ENCODE measurements at regions not wholly inside any gene's neighbourhood (a gene's known extent, or its start where the extent isn't known, plus 50 kb on each side); places are given as distances from the start of the nearest gene placed in this dataset.

DNA sequence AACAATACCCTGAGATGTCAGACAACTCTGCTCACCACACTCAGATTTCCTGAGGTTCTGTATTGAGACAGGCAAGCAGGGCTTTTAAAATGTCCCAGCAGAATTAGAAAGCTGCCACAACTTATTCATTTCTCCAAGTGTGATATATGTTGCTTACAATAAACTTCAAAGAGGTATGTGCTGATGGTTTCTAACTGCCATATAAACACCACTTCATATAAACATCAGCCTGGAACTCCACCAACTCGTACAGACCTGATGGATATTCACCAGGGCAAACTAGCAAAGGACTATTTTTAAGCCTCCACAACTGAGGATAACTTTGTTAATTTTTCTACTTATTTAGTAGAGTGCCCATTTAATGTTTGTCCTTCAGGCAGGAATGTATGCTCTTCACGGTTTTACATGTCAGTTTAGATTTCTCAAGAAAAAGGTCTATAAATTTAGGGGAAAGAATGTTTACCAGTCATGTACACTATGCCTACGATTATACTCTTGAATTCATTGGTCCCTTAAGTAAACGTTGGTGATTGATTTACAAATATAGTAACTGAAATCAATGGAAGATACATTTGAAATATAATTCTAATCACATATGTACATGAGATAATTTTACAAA, 109.6 kb upstream of the ABI3BP start:
- Histone ChIP-seq H2BK20ac (ENCODE audit: low read depth, low read length) (no peak overlapping the region), H2AFZ (replicated peaks; ENCODE audit: low read length, poor library complexity) (no peak overlapping the region), H3K9me1 (ENCODE audit: insufficient read depth, low read length) (0 out of 2 replicates have a peak, but pooled peaks cover 5% of the 10 kb centered on the region), H3K4me1 (ENCODE audit: control insufficient read depth, insufficient read depth, low read length) (no peaks in the 10 kb centered on the region), H4K20me1 (ENCODE audit: insufficient read depth, low read length) (no peaks in the 10 kb centered on the region), H4K8ac (ENCODE audit: low read depth in 2 of 2, low read length in 2 of 2) (no peak overlapping the region), H2AK9ac (replicated peaks; ENCODE audit: low read depth, low read length, poor library complexity) (no peak overlapping the region), H4K5ac (ENCODE audit: low read depth, low read length) (no peak overlapping the region), H2BK5ac (ENCODE audit: low read depth, low read length, poor library complexity, severe bottlenecking) (no peak overlapping the region), H3K9ac (ENCODE audit: low read depth, low read length) (no peak overlapping the region), H3K36me3 (ENCODE audit: control insufficient read depth, insufficient read depth, low read length) (no peaks in the 10 kb centered on the region), H3K27me3 (ENCODE audit: control insufficient read depth, insufficient read depth, low read length) (no peaks in the 10 kb centered on the region), H3K9me3 (ENCODE audit: control insufficient read depth, insufficient read depth, low read length) (no peaks in the 10 kb centered on the region; the same call in 1 of the 2 replicates), H3K56ac (ENCODE audit: extremely low read depth, insufficient read depth, low read length) (no peak overlapping the region), H3K27ac (ENCODE audit: insufficient read depth, low read length) (no peak overlapping the region), H4K91ac (ENCODE audit: insufficient read depth, low read depth, low read length) (no peak overlapping the region), H2AK5ac (ENCODE audit: low read depth, low read length) (no peak overlapping the region), H3K4me3 (ENCODE audit: insufficient read depth, low read depth, low read length) (no peak overlapping the region), H3K18ac (ENCODE audit: low read depth, low read length) (no peak overlapping the region), H3K79me1 (ENCODE audit: low read depth in 1 of 2, low read length in 2 of 2) (no peaks in the 10 kb centered on the region), H3K14ac (replicated peaks; ENCODE audit: low read depth, low read length) (no peak overlapping the region), H2BK120ac (ENCODE audit: low read depth, low read length) (no peak overlapping the region), H2BK15ac (ENCODE audit: low read depth, low read length) (no peak overlapping the region), H3K4ac (ENCODE audit: low read depth, low read length) (no peak overlapping the region), H3K4me2 (ENCODE audit: low read depth, low read length) (0 out of 2 replicates have a peak overlapping the region, but pooled peaks have one; percentile 46), H3K23ac (ENCODE audit: low read depth, low read length) (no peak overlapping the region)
- in situ Hi-C loops (cut with MboI; ENCODE audit: low sequenced_read_pairs) = no loop called here
- no TSS peak for BruUV-seq (replicated peaks)
- DNase-seq (peak; percentile 59), ATAC-seq (ENCODE audit: low read depth) (peak; percentile 59)
- intact Hi-C loops (cut with micrococcal nuclease) = no loop called here
- dilution Hi-C loops (cut with HindIII; ENCODE audit: low sequenced_read_pairs, unreplicated experiment) = no loop called here
- ChIA-PET POLR2A (ENCODE audit: unreplicated experiment) (no interaction called here), CTCF (no interaction called here)
- WGBS, 2 experiments (ENCODE audit: extremely low coverage in 2 of 2, insufficient read length in 1 of 2) = no CpG with 5 or more reads among the region's 4 CpGs
- no peak for TF ChIP-seq MAFK (IDR thresholded peaks at IDR 0.05; ENCODE audit: low read depth, low read length)
- TF ChIP-seq RCOR1 (IDR thresholded peaks at IDR 0.05; ENCODE audit: insufficient replicate concordance, low read length) = no peak
- TF ChIP-seq, protein P1, sequence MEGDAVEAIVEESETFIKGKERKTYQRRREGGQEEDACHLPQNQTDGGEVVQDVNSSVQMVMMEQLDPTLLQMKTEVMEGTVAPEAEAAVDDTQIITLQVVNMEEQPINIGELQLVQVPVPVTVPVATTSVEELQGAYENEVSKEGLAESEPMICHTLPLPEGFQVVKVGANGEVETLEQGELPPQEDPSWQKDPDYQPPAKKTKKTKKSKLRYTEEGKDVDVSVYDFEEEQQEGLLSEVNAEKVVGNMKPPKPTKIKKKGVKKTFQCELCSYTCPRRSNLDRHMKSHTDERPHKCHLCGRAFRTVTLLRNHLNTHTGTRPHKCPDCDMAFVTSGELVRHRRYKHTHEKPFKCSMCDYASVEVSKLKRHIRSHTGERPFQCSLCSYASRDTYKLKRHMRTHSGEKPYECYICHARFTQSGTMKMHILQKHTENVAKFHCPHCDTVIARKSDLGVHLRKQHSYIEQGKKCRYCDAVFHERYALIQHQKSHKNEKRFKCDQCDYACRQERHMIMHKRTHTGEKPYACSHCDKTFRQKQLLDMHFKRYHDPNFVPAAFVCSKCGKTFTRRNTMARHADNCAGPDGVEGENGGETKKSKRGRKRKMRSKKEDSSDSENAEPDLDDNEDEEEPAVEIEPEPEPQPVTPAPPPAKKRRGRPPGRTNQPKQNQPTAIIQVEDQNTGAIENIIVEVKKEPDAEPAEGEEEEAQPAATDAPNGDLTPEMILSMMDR (conservative IDR thresholded peaks at IDR 0.05; ENCODE audit: low read depth, low read length) = no peak
- no peak for TF ChIP-seq CHD1 (IDR thresholded peaks at IDR 0.05; ENCODE audit: low read depth, low read length)
- TF ChIP-seq SMC3 (IDR thresholded peaks at IDR 0.05; ENCODE audit: low read depth, low read length) = no peak
- TF ChIP-seq POLR2A (IDR thresholded peaks at IDR 0.05; ENCODE audit: low read depth, low read length) = no peak
- TF ChIP-seq RAD21 (IDR thresholded peaks at IDR 0.05; ENCODE audit: low read length) = no peak
- TF ChIP-seq NFE2L2 (IDR thresholded peaks at IDR 0.05; ENCODE audit: low read depth, low read length) = no peak
- TF ChIP-seq FOS (IDR thresholded peaks at IDR 0.05; ENCODE audit: low read depth, low read length) = no peak
- TF ChIP-seq USF2 (IDR thresholded peaks at IDR 0.05; ENCODE audit: low read depth, low read length) = no peak
- TF ChIP-seq MXI1 (IDR thresholded peaks at IDR 0.05; ENCODE audit: borderline replicate concordance, low read depth, low read length) = no peak

Data from IMR-90 (cell line).